HG03103 (cell line): ENCODE measurements at regions not wholly inside any gene's neighbourhood (a gene's known extent, or its start where the extent isn't known, plus 50 kb on each side); places are given as distances from the start of the nearest gene placed in this dataset.
"Not testable (repeated sequence)": the region's sequence is repeated elsewhere in the genome, so short reads cannot be mapped to it uniquely, and the experiment has no call there.

Experiments
- ATAC-seq: cut with Tn5 transposase; IDR thresholded peaks from one replicate; pipeline ENCODE4 v1.9.1; 2021; ENCODE audit warnings: low read depth; ENCODE audit not compliant: unreplicated experiment

DNA sequence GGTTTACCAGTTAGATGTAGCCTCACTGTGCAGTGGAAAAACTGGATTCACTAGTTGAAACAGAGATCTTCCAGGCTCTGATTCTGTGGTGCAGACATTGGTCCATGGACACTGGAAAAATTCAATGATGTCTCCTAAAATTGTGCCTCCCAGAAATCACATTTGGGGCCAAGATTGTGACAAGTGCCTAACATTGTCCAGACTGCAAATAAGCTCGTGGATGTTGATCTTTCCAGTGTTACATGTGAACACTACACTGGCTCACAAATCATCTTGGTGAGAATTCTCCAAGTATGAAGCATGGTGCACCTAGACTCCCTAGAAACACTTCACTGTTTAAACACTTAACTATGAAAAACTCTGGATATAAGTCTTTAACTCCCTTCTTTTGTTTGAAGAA, 140.4 kb downstream of the HAO1 start:
- ATAC-seq: no peak

GRCh38 chr20:7803411-7804151, 136.7 kb downstream of the HAO1 start:
- not testable (repeated sequence) for ATAC-seq

DNA sequence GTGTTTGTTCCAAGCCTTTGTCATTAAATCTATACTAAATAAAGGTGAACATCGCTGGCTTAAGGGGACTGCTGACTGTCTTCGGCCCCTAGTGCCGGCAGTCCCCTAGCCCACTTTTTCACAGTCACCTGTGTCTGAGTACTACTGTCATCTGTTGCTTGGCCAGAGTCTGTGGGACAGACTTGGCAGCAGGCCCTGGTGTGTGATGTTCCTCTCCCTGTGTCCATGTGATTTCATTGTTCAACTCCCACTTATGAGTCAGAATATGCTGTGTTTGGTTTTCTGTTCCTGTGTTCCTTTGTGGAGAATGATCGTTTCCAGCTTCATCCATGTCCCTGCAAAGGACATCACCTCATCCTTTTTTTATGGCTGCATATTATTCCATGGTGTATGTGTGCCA, 133.4 kb downstream of the HAO1 start:
- ATAC-seq: no peak

GRCh38 chr20:7817286-7817685, 123.0 kb downstream of the HAO1 start:
- ATAC-seq: no peak

GRCh38 chr20:7818477-7818876, 121.8 kb downstream of the HAO1 start:
- no peak for ATAC-seq

GRCh38 chr20:7820897-7821296, 119.4 kb downstream of the HAO1 start:
- no peak for ATAC-seq

GRCh38 chr20:7822772-7823171, 117.5 kb downstream of the HAO1 start:
- no peak for ATAC-seq

GRCh38 chr20:7828437-7828836, 111.8 kb downstream of the HAO1 start:
- ATAC-seq: no peak

GRCh38 chr20:7829031-7829430, 111.2 kb downstream of the HAO1 start:
- no peak for ATAC-seq

DNA sequence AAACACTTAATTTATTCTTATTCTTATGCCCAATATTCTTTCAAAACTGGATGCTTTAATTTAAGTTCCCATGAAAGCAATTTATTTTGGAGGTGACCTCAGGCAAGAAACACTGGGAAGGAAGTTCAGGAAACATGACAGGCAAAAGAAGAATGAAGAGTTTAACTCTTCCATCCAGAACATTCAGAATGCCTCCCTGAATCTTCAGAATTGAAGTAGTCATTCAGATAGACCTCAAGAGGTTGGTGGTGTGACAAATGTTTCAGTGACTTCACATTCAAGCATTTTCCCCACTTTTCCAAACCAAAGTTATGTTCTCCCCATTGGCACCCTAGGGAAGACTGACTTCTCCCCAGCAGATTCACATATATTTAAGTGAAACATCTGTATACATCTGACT, 110.5 kb downstream of the HAO1 start:
- ATAC-seq: no peak
